HEK293 (cell line): ENCODE measurements at regions not wholly inside any gene's neighbourhood (a gene's known extent, or its start where the extent isn't known, plus 50 kb on each side); places are given as distances from the start of the nearest gene placed in this dataset.

Experiments used
- CTCF ChIA-PET: fragments of 350-600 bp; formaldehyde crosslinking; extraction: SDS; loops from one replicate; lab custom pipeline; 2021; ENCODE audit warnings: antibody characterized with exemption; lab: Yijun Ruan, JAX
- POLR2A ChIA-PET: fragments of 300-600 bp; formaldehyde crosslinking; extraction: SDS; loops from one replicate; lab custom pipeline; 2020; ENCODE audit warnings: antibody characterized with exemption, inconsistent platforms; lab: Yijun Ruan, JAX
- H3K27ac ChIP-seq: fragments of 200-500 bp; sonication (Bioruptor generic); 2 replicates; pipeline ENCODE4 v1.5.1; 2014; ENCODE audit warnings: low read depth, low read length, control low read depth, inconsistent platforms; ENCODE audit errors: extremely low read depth
- H3K36me3 ChIP-seq, 2 experiments: fragments of 200-500 bp in 1 of 2; sonication (Bioruptor generic) in 1 of 2; 1 replicate in 1 of 2; 2 replicates in 1 of 2; pipeline ENCODE4 v1.5.1; 2014 to 2017; ENCODE audit warnings: inconsistent platforms in 2 of 2, low read length in 2 of 2; ENCODE audit not compliant: control insufficient read depth in 2 of 2, insufficient read depth in 1 of 2
- H3K4me1 ChIP-seq: fragments of 200-500 bp; sonication (Bioruptor generic); 2 replicates; pipeline ENCODE4 v1.5.1; 2014; ENCODE audit warnings: mild to moderate bottlenecking, low read length, inconsistent platforms; ENCODE audit not compliant: control insufficient read depth, insufficient read depth
- H3K4me3 ChIP-seq: 2 replicates; pipeline ENCODE4 v1.5.1; 2011; ENCODE audit warnings: low read depth, mild to moderate bottlenecking, control low read depth, low read length, moderate library complexity
- H3K9me3 ChIP-seq: fragments of 200-500 bp; sonication (Bioruptor generic); 2 replicates; pipeline ENCODE4 v1.5.1; 2014; ENCODE audit warnings: low read depth, low read length, inconsistent platforms; ENCODE audit not compliant: control insufficient read depth, insufficient read depth
- SALL2 ChIP-seq: fragments of 450-650 bp; formaldehyde crosslinking; IDR thresholded peaks from 2 replicates; pipeline ENCODE4 v1.5.0; 2017; ENCODE audit warnings: missing biosample characterization, mild to moderate bottlenecking, missing genetic modification characterization, borderline replicate concordance
- SCRT1 ChIP-seq: fragments of 450-650 bp; formaldehyde crosslinking; IDR thresholded peaks from 2 replicates; pipeline ENCODE4 v1.5.1; 2016; ENCODE audit warnings: missing biosample characterization, missing genetic modification characterization, borderline replicate concordance
- ZBTB20 ChIP-seq: fragments of 450-650 bp; formaldehyde crosslinking; IDR thresholded peaks from 2 replicates; pipeline ENCODE4 v1.5.1; 2016; ENCODE audit warnings: missing biosample characterization, missing genetic modification characterization
- ZBTB21 ChIP-seq: fragments of 450-650 bp; formaldehyde crosslinking; IDR thresholded peaks from 2 replicates; pipeline ENCODE4 v1.5.1; 2017; ENCODE audit warnings: missing biosample characterization, missing genetic modification characterization
- ZNF133 ChIP-seq: fragments of 450-650 bp; formaldehyde crosslinking; IDR thresholded peaks from 2 replicates; pipeline ENCODE4 v1.5.1; 2016; ENCODE audit warnings: missing biosample characterization, missing genetic modification characterization
- ZNF19 ChIP-seq: fragments of 450-650 bp; formaldehyde crosslinking; IDR thresholded peaks from 2 replicates; pipeline ENCODE4; 2016; ENCODE audit warnings: missing biosample characterization, missing genetic modification characterization, low read depth
- ZNF2 ChIP-seq: fragments of 450-650 bp; formaldehyde crosslinking; IDR thresholded peaks from 2 replicates; pipeline ENCODE4 v1.5.1; 2016; ENCODE audit warnings: missing biosample characterization, missing genetic modification characterization
- ZNF221 ChIP-seq: fragments of 450-650 bp; formaldehyde crosslinking; IDR thresholded peaks from 2 replicates; pipeline ENCODE4 v1.5.1; 2017; ENCODE audit warnings: missing biosample characterization, missing genetic modification characterization, borderline replicate concordance
- ZNF335 ChIP-seq: fragments of 450-650 bp; formaldehyde crosslinking; conservative IDR thresholded peaks from 2 replicates; pipeline ENCODE4 v1.5.1; 2016; ENCODE audit warnings: missing biosample characterization, missing genetic modification characterization
- ZNF354C ChIP-seq: fragments of 450-650 bp; formaldehyde crosslinking; IDR thresholded peaks from 2 replicates; pipeline ENCODE4 v1.5.1; 2016; ENCODE audit warnings: missing biosample characterization, missing genetic modification characterization, low read depth, borderline replicate concordance
- ZNF600 ChIP-seq: fragments of 450-650 bp; formaldehyde crosslinking; IDR thresholded peaks from 2 replicates; pipeline ENCODE4 v1.5.1; 2016; ENCODE audit warnings: missing biosample characterization, missing genetic modification characterization
- ZNF664 ChIP-seq: fragments of 450-650 bp; formaldehyde crosslinking; IDR thresholded peaks from 2 replicates; pipeline ENCODE4 v1.5.1; 2016; ENCODE audit warnings: missing biosample characterization, missing genetic modification characterization
- TF ChIP-seq, protein P1 (sequence below): fragments of 450-650 bp; formaldehyde crosslinking; IDR thresholded peaks from 2 replicates; pipeline ENCODE4 v1.5.1; 2017; ENCODE audit warnings: missing biosample characterization, missing genetic modification characterization
- TF ChIP-seq, protein P2 (sequence below): sonication (generic); formaldehyde crosslinking; IDR thresholded peaks from 2 replicates; pipeline ENCODE4 v1.8.1; 2022; ENCODE audit warnings: mild to moderate bottlenecking, moderate library complexity, missing genetic modification reagents
- TF ChIP-seq, protein P3 (sequence below): fragments of 450-650 bp; formaldehyde crosslinking; IDR thresholded peaks from 2 replicates; pipeline ENCODE4 v1.5.1; 2016; ENCODE audit warnings: missing biosample characterization, missing genetic modification characterization, borderline replicate concordance
- TF ChIP-seq, protein P4 (sequence below): fragments of 450-650 bp; formaldehyde crosslinking; IDR thresholded peaks from 2 replicates; pipeline ENCODE4; 2016; ENCODE audit warnings: missing biosample characterization, missing genetic modification characterization
- TF ChIP-seq, protein P5 (sequence below): fragments of 450-650 bp; formaldehyde crosslinking; IDR thresholded peaks from 2 replicates; pipeline ENCODE4 v1.5.1; 2016; ENCODE audit warnings: missing biosample characterization, missing genetic modification characterization

DNA sequence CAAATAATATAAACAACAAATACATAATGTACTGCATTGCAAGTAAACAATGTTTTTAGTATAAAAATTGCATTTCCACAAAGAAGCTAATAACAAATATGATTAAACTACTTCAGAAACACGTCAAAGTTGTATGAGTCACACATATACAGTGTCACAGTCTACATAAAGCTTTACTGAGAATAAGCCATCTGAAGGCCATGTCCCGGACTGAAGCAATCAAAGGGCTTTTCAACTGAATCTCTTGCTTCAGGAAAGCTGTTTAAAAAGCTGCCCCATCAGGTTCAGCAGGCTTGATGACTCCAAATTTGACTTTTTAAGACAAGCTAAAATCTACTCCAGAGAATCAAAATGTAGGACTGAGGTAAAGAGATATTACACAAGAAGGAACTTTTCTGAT is 1476.8 kb downstream of the ADGRL3 start:
- H3K9me3 ChIP-seq, result no peaks in the 10 kb centered on the region
- POLR2A ChIA-PET, result no interaction called here
- no peak overlapping the region for H3K27ac ChIP-seq
- TF ChIP-seq, protein P1, sequence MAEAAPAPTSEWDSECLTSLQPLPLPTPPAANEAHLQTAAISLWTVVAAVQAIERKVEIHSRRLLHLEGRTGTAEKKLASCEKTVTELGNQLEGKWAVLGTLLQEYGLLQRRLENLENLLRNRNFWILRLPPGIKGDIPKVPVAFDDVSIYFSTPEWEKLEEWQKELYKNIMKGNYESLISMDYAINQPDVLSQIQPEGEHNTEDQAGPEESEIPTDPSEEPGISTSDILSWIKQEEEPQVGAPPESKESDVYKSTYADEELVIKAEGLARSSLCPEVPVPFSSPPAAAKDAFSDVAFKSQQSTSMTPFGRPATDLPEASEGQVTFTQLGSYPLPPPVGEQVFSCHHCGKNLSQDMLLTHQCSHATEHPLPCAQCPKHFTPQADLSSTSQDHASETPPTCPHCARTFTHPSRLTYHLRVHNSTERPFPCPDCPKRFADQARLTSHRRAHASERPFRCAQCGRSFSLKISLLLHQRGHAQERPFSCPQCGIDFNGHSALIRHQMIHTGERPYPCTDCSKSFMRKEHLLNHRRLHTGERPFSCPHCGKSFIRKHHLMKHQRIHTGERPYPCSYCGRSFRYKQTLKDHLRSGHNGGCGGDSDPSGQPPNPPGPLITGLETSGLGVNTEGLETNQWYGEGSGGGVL, result no peak
- TF ChIP-seq ZNF664 (tag by site-specific recombination) (no peak), ZNF600 (tag by site-specific recombination) (no peak)
- CTCF ChIA-PET, result interaction anchor here (0.6 kb wide), 1 partner anchor 29 kb away, joined by 4 read pairs; no protein-coding TSS in a partner anchor
- H3K36me3 ChIP-seq, result no peaks in the 10 kb centered on the region
- no peak overlapping the region for H3K4me3 ChIP-seq
- H3K4me1 ChIP-seq, result no peaks in the 10 kb centered on the region

DNA sequence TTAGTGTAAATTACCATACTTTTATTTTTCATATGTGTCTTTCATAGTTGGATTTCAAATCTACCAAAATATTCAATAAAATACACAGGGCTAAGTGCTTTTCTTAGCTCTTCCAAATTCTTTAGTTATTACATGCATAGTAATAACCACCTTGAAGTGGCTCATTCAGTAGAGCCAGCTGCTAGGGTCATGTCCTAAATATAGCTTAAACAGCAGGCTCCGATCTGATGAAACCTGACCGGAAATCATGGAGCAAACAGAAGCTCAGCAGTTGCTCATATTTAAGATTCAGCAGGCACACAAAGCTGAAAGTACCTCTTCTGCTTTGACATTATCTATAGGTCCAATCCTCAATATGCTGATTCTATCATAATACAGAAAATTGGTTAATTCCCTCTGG is 1470.4 kb downstream of the ADGRL3 start:
- TF ChIP-seq, protein P2, sequence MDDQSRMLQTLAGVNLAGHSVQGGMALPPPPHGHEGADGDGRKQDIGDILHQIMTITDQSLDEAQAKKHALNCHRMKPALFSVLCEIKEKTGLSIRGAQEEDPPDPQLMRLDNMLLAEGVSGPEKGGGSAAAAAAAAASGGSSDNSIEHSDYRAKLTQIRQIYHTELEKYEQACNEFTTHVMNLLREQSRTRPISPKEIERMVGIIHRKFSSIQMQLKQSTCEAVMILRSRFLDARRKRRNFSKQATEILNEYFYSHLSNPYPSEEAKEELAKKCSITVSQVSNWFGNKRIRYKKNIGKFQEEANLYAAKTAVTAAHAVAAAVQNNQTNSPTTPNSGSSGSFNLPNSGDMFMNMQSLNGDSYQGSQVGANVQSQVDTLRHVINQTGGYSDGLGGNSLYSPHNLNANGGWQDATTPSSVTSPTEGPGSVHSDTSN (CRISPR knock-in tag), result no peak
- TF ChIP-seq ZNF2 (tag by site-specific recombination), result no peak
- TF ChIP-seq, protein P3, sequence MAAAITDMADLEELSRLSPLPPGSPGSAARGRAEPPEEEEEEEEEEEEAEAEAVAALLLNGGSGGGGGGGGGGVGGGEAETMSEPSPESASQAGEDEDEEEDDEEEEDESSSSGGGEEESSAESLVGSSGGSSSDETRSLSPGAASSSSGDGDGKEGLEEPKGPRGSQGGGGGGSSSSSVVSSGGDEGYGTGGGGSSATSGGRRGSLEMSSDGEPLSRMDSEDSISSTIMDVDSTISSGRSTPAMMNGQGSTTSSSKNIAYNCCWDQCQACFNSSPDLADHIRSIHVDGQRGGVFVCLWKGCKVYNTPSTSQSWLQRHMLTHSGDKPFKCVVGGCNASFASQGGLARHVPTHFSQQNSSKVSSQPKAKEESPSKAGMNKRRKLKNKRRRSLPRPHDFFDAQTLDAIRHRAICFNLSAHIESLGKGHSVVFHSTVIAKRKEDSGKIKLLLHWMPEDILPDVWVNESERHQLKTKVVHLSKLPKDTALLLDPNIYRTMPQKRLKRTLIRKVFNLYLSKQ, result no peak
- no peak for TF ChIP-seq ZNF133 (tag by site-specific recombination)
- no peak for TF ChIP-seq ZNF221
- TF ChIP-seq, protein P4, sequence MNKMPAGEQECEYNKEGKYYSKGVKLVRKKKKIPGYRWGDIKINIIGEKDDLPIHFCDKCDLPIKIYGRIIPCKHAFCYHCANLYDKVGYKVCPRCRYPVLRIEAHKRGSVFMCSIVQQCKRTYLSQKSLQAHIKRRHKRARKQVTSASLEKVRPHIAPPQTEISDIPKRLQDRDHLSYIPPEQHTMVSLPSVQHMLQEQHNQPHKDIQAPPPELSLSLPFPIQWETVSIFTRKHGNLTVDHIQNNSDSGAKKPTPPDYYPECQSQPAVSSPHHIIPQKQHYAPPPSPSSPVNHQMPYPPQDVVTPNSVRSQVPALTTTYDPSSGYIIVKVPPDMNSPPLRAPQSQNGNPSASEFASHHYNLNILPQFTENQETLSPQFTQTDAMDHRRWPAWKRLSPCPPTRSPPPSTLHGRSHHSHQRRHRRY (tag by site-specific recombination), result no peak
- TF ChIP-seq ZNF19, result no peak
- TF ChIP-seq, protein P5, sequence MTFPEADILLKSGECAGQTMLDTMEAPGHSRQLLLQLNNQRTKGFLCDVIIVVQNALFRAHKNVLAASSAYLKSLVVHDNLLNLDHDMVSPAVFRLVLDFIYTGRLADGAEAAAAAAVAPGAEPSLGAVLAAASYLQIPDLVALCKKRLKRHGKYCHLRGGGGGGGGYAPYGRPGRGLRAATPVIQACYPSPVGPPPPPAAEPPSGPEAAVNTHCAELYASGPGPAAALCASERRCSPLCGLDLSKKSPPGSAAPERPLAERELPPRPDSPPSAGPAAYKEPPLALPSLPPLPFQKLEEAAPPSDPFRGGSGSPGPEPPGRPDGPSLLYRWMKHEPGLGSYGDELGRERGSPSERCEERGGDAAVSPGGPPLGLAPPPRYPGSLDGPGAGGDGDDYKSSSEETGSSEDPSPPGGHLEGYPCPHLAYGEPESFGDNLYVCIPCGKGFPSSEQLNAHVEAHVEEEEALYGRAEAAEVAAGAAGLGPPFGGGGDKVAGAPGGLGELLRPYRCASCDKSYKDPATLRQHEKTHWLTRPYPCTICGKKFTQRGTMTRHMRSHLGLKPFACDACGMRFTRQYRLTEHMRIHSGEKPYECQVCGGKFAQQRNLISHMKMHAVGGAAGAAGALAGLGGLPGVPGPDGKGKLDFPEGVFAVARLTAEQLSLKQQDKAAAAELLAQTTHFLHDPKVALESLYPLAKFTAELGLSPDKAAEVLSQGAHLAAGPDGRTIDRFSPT (tag by site-specific recombination), result no peak
- TF ChIP-seq SCRT1 (tag by site-specific recombination), result no peak
- no peak for TF ChIP-seq ZNF354C (tag by site-specific recombination)
- TF ChIP-seq ZBTB20 (tag by site-specific recombination), result no peak
- no peak for TF ChIP-seq SALL2
- no peak for TF ChIP-seq ZNF335
- TF ChIP-seq ZBTB21 (tag by site-specific recombination), result no peak
- no peak overlapping the region for H3K27ac ChIP-seq

More for the DNA sequence above, 1470.4 kb downstream of the ADGRL3 start:
- Histone ChIP-seq H3K4me3 (no peak overlapping the region), H3K4me1 (no peaks in the 10 kb centered on the region), H3K36me3 (no peaks in the 10 kb centered on the region), H3K9me3 (no peaks in the 10 kb centered on the region)
- ChIA-PET POLR2A (no interaction called here), CTCF (no interaction called here)
